ENCODE measurements at regions not wholly inside any gene's neighbourhood (a gene's known extent, or its start where the extent isn't known, plus 50 kb on each side); places are given as distances from the start of the nearest gene placed in this dataset.

DNA sequence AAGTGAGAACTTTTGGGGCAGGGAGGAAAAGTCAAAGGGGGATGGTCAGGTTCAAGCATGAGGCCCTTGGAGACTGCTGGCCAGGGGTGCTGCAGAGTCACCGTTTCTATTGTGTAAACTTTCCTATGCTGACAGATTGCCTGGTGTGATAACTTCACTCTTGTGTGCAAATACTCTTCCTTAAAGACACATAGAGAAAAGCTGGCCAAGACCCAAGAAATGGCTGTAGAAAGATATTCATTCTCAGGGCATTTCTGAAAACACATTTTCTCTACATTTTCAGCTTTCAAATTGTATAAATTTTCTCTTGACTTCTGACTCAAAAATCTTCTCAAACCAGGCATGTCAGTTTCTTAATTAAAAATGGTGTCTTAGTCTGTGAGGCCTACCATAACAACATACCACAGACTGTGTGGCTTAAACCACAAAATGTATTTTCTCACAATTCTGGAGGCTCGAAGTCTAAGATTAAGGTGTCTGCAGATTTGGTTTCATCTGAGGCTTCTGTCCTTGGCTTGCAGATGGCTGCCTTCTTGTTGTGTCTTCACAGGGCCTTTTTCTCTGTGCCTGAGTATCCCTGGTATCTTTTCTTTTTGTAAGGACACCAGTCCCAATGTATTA, 304.5 kb downstream of the KCNRG start:
- TF ChIP-seq, protein P1, sequence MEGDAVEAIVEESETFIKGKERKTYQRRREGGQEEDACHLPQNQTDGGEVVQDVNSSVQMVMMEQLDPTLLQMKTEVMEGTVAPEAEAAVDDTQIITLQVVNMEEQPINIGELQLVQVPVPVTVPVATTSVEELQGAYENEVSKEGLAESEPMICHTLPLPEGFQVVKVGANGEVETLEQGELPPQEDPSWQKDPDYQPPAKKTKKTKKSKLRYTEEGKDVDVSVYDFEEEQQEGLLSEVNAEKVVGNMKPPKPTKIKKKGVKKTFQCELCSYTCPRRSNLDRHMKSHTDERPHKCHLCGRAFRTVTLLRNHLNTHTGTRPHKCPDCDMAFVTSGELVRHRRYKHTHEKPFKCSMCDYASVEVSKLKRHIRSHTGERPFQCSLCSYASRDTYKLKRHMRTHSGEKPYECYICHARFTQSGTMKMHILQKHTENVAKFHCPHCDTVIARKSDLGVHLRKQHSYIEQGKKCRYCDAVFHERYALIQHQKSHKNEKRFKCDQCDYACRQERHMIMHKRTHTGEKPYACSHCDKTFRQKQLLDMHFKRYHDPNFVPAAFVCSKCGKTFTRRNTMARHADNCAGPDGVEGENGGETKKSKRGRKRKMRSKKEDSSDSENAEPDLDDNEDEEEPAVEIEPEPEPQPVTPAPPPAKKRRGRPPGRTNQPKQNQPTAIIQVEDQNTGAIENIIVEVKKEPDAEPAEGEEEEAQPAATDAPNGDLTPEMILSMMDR (IDR thresholded peaks at IDR 0.05; ENCODE audit: control insufficient read depth, insufficient read depth, low read depth, low read length, missing control alignments), result no peak
- DNase-seq (ENCODE audit: low read depth), result peak; percentile 17
- no peak overlapping the region for H3K4me3 ChIP-seq (ENCODE audit: control insufficient read depth, low read depth, low read length)

DNA sequence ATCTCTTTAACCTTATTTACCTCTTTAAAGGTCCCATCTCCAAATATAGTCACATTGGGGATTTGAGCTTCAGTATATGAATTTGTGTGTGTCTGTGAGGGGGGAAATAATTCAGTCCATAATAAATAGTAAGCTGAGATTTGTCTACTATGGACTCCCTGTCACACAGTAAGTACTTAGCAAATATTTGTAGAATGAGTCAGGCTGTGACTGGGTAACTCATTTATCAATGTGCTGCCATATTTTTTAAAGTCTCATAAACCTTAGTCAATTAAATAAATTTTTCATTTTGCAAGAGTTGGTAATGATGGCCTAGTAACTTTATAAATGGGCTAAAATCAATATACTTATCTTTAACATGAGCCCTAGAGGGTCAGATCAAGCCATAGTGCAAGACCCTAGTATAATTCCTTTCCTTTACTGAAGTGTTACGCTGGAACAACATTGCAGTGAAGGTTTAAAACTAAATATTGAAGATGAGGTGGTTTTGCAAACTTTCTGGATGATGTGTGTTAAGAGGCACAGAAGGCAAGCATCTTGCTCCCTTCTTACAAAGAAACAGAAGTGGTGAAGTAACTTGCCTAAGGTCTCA, 305.1 kb downstream of the KCNRG start:
- peak; percentile 32 for DNase-seq (ENCODE audit: low read depth)
- TF ChIP-seq, protein P1 (IDR thresholded peaks at IDR 0.05; ENCODE audit: control insufficient read depth, insufficient read depth, low read depth, low read length, missing control alignments), result no peak
- H3K4me3 ChIP-seq (ENCODE audit: control insufficient read depth, low read depth, low read length), result no peak overlapping the region

DNA sequence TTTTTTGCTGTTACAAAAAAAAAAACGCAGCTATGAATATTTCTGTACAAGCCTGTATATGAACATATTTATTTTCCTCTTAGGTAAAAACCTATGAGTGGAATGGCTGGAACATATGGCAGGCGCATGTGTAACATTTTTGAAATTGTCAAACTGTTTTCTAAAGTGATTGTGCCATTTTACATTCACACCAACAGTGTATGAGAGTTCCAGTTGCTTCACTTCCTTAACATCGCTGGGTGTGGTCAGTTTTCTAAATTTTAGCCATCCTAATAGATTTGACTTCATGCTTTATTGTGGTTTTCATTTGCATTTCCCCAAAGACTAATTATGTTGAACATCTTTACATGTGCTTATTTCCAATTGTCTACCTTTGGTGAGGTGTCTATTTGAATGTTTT, 306.8 kb downstream of the KCNRG start:
- TF ChIP-seq, protein P1 (IDR thresholded peaks at IDR 0.05; ENCODE audit: control insufficient read depth, insufficient read depth, low read depth, low read length, missing control alignments), result no peak
- DNase-seq (ENCODE audit: low read depth), result no peak
- no peak overlapping the region for H3K4me3 ChIP-seq (ENCODE audit: control insufficient read depth, low read depth, low read length)

DNA sequence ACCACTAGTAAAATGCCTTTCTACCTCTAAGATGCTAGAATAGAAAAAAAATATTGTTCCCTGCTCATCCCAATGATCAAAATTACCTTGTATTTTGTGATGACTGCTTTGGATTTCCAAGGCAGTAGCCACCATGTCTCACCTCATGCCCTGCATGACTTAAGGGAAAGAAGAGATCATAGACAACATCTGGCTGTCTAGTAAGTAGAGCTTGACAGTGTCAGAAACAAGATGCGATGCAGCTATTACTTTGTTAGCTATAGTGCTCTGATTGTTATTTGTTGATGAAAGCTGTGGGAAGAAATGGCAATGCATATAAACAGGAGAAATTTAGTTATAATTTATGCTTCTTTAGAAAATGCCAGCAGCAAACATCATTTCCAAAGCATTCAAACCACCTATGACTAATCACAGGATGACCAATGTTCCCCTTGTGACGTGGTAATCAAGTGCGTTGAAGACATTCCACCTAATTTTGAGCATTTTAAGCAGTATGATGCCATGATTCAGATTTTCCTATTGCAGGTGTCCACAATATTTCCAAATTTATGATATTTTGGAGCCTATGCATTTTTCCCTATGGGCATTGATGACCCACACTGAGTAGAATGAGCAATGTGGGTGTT, 308.3 kb downstream of the KCNRG start:
- no peak overlapping the region for H3K4me3 ChIP-seq (ENCODE audit: control insufficient read depth, low read depth, low read length)
- peak; percentile 84 for DNase-seq (ENCODE audit: low read depth)
- TF ChIP-seq, protein P1 (IDR thresholded peaks at IDR 0.05; ENCODE audit: control insufficient read depth, insufficient read depth, low read depth, low read length, missing control alignments), result no peak

DNA sequence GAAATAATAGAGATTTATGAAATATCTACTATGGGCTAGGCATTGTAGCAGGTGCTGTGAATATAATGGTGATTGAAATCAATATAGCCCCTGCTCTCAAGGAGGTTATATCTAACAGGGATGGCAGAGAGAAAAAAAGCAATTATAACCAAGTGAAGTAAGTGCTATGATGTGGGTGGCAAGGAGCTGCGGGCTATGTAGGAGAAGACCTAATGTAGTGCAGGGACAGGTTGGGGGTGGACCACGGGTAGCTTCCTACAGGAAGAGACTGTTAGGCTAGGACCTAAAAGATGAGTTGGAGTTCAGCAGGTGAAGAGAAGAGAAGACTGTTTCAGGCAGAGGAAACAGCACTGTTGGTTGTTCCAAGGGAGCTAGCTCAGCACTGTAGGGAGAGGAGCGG, 311.0 kb downstream of the KCNRG start:
- no peak for DNase-seq (ENCODE audit: low read depth)
- TF ChIP-seq, protein P1 (IDR thresholded peaks at IDR 0.05; ENCODE audit: control insufficient read depth, insufficient read depth, low read depth, low read length, missing control alignments), result no peak
- no peak overlapping the region for H3K4me3 ChIP-seq (ENCODE audit: control insufficient read depth, low read depth, low read length)

DNA sequence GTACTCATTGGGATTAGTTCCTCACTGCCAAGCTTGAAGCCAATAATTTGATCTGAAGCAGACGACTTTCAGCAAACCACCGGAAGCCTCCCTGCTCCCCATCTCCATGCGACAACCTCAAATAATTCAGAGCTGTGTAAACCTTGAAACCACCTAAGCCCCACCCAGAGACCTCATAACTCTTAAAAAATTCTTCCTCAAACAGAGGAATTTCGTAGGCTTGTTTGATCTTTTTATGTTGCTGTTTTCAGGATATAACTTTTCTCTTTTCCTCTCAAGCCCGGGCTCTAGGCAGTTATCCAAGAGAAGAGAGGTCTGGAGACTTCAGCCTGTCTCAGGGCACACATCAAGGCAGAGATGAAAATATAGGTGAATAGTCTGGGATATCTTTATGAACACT, 311.6 kb downstream of the KCNRG start:
- H3K4me3 ChIP-seq (ENCODE audit: control insufficient read depth, low read depth, low read length), result no peak overlapping the region
- no peak for DNase-seq (ENCODE audit: low read depth)
- TF ChIP-seq, protein P1 (IDR thresholded peaks at IDR 0.05; ENCODE audit: control insufficient read depth, insufficient read depth, low read depth, low read length, missing control alignments), result no peak

Data from AG09309 (cell line).